Breast epithelium (tissue), 3 donors: ENCODE measurements at regions not wholly inside any gene's neighbourhood (a gene's known extent, or its start where the extent isn't known, plus 50 kb on each side); places are given as distances from the start of the nearest gene placed in this dataset.

Source experiments
- POLR2A ChIP-seq: fragments of 450-650 bp; IDR thresholded peaks from one replicate; pipeline ENCODE4 v1.6.1; 2016; ENCODE audit warnings: antibody characterized with exemption, mild to moderate bottlenecking, moderate library complexity
- POLR2AphosphoS5 ChIP-seq, 3 donors: sonication (generic); formaldehyde crosslinking; IDR thresholded peaks; one replicate each; pipeline ENCODE4 v1.6.1; 2017; ENCODE audit warnings: antibody characterized with exemption in 3 of 3
- TF ChIP-seq, protein P1 (sequence below), 3 donors: fragments of 450-650 bp; IDR thresholded peaks; one replicate each; pipeline ENCODE4 v1.5.1; 2016 to 2017; ENCODE audit warnings: antibody characterized with exemption in 3 of 3, mild to moderate bottlenecking in 3 of 3, moderate library complexity in 3 of 3

DNA sequence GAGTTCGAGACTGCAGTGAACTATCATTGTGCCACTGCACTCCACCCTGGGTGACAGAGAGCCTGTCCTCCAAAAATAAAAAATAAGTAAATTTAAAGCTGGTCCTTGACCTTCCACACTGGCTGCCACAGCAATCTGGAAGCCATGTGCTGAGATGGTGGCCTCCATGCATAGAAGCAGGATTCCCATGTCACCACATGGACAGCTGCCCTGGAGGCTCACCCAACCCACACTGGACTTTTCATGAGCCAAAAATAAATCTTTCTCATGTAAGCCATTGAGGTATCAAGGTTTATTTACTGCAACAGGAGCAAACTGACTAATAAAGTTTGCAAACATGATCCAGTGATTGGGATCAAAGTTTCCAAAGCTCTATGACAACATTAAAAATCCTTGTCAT, 88.5 kb downstream of the SETD4 start:
- TF ChIP-seq, protein P1, sequence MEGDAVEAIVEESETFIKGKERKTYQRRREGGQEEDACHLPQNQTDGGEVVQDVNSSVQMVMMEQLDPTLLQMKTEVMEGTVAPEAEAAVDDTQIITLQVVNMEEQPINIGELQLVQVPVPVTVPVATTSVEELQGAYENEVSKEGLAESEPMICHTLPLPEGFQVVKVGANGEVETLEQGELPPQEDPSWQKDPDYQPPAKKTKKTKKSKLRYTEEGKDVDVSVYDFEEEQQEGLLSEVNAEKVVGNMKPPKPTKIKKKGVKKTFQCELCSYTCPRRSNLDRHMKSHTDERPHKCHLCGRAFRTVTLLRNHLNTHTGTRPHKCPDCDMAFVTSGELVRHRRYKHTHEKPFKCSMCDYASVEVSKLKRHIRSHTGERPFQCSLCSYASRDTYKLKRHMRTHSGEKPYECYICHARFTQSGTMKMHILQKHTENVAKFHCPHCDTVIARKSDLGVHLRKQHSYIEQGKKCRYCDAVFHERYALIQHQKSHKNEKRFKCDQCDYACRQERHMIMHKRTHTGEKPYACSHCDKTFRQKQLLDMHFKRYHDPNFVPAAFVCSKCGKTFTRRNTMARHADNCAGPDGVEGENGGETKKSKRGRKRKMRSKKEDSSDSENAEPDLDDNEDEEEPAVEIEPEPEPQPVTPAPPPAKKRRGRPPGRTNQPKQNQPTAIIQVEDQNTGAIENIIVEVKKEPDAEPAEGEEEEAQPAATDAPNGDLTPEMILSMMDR (IDR thresholded peaks at IDR 0.05): no peak
- TF ChIP-seq POLR2A (no peak), POLR2AphosphoS5 (IDR thresholded peaks at IDR 0.05) (no peak)
